Astrocyte of the spinal cord (primary cell): ENCODE measurements at regions not wholly inside any gene's neighbourhood (a gene's known extent, or its start where the extent isn't known, plus 50 kb on each side); places are given as distances from the start of the nearest gene placed in this dataset.

Experiments used
- DNase-seq: peaks from one replicate; pipeline ENCODE4 v3.0.0; 2011; ENCODE audit warnings: low read depth, low spot score
- H3K4me3 ChIP-seq: 2 replicates; pipeline ENCODE4 v1.5.1; 2011; ENCODE audit warnings: low read depth, mild to moderate bottlenecking, low read length, moderate library complexity
- in situ Hi-C: cut with HindIII; loops from 2 replicates; pipeline ENCODE4 v1.10.0; 2017; ENCODE audit warnings: low sequenced_read_pairs
- TF ChIP-seq, protein P1 (sequence below): IDR thresholded peaks from 2 replicates; pipeline ENCODE4 v1.5.1; 2012; ENCODE audit warnings: low read depth, mild to moderate bottlenecking, low read length, inconsistent platforms

DNA sequence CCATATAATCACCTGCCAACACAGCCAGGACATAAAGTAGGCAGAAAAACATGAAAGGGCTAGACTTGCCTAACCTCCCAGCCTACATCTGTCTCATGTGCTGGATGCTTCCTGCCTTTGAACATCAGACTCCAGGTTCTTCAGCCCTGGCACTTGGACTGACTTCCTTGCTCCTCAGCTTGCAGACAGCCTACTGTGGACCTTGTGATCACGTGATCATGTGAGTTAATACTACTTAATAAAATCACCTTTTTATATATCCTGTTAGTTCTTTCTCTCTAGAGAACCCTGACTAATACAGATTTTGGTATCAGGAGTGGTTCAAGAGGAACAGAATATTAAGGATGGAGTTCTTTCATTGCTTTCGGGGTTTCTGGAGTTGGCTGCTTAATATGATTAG is 2867.6 kb downstream of the PCDH9 start:
- in situ Hi-C loops = no loop called here
- no peak overlapping the region for H3K4me3 ChIP-seq
- DNase-seq = no peak
- TF ChIP-seq, protein P1, sequence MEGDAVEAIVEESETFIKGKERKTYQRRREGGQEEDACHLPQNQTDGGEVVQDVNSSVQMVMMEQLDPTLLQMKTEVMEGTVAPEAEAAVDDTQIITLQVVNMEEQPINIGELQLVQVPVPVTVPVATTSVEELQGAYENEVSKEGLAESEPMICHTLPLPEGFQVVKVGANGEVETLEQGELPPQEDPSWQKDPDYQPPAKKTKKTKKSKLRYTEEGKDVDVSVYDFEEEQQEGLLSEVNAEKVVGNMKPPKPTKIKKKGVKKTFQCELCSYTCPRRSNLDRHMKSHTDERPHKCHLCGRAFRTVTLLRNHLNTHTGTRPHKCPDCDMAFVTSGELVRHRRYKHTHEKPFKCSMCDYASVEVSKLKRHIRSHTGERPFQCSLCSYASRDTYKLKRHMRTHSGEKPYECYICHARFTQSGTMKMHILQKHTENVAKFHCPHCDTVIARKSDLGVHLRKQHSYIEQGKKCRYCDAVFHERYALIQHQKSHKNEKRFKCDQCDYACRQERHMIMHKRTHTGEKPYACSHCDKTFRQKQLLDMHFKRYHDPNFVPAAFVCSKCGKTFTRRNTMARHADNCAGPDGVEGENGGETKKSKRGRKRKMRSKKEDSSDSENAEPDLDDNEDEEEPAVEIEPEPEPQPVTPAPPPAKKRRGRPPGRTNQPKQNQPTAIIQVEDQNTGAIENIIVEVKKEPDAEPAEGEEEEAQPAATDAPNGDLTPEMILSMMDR = no peak

- in situ Hi-C loops = no loop called here
- no peak overlapping the region for H3K4me3 ChIP-seq
- TF ChIP-seq, protein P1 = no peak
- DNase-seq = no peak
Measured at GRCh38 chr13:64347664-64348063, 2882.5 kb downstream of the PCDH9 start.

DNA sequence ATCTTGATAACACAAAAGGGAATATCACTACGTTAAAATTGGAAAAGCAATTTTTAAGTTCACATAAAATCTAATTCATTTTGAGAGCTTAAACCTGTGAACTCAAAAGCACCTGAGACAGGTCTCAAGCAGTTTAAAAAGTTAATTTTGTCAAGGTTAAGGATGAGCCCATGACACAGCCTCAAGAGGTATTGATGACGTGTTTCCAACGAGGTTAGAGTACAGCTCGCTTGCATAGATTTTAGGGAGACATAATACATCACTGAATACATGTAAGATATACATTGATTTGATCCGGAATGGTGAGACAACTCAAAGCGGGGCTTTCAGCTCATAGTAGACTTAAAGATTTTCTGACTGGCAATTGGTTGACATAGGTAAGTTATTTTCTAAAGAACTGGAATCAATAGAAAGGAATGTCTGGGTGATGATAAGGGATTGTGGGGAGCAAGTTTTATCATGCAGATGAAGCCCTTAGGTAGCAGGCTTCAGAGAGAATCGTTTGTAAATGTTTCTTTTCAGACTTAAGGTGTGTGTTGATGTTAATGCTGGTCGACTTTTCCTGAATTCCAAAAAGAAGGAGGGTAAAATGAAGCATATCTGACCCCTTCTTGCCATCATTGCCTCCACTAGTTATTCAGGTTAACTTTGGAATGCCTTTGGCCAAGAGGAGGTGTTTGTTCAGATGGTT is 2890.6 kb downstream of the PCDH9 start:
- in situ Hi-C loops = no loop called here
- no peak for DNase-seq
- H3K4me3 ChIP-seq = no peak overlapping the region
- TF ChIP-seq, protein P1 = no peak

- TF ChIP-seq, protein P1 = no peak
- no peak overlapping the region for H3K4me3 ChIP-seq
- no peak for DNase-seq
- in situ Hi-C loops = no loop called here
Measured at GRCh38 chr13:64338671-64339070, 2891.5 kb downstream of the PCDH9 start.

GRCh38 chr13:64333888-64334287 is 2896.2 kb downstream of the PCDH9 start:
- DNase-seq = no peak
- TF ChIP-seq, protein P1 = no peak
- H3K4me3 ChIP-seq = no peak overlapping the region
- in situ Hi-C loops = no loop called here

GRCh38 chr13:64332048-64332447 is 2898.1 kb downstream of the PCDH9 start:
- no peak overlapping the region for H3K4me3 ChIP-seq
- peak; percentile 22 for DNase-seq
- TF ChIP-seq, protein P1 = no peak
- in situ Hi-C loops = no loop called here
